ENCODE measurements at regions not wholly inside any gene's neighbourhood (a gene's known extent, or its start where the extent isn't known, plus 50 kb on each side); places are given as distances from the start of the nearest gene placed in this dataset.

DNA sequence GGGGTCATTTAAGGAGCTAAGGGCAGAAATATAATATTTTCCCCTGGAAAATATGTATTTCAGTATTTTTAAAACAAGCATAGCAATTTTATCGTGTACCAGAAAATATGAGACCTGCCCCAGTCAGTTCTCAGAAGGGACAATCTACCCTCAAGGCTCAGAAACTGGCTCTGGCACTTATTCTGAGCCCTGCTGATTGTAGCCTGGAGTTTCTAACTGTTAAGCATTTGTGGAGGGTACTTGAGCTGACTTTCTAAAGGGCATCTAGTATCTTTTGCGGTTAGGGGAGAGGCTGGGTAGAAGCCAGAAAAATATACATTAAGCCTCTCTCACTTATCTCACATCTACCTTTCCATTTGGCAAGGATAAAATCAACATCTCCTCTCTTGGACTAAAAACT lies 71.3 kb upstream of the FSHB start:
- no peak for DNase-seq

DNA sequence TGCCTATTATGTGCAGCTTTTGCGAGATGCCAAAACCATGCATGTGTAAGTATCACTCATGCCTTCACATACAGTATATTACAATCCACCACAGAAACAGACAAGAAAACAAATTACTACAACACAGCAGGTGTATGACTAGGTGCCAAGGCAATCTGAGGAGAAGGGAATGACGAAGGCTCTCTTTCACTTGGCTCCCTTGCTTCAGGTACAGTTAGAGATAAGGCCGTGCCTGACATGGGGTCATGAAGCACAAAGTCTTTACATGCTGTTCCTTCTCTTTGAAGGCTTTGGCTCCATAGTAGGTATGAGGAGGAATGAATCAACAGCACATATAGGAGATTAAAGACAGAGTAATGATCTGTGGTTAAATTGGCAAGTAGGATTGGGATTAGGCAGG lies 65.2 kb upstream of the FSHB start:
- no peak for DNase-seq

DNA sequence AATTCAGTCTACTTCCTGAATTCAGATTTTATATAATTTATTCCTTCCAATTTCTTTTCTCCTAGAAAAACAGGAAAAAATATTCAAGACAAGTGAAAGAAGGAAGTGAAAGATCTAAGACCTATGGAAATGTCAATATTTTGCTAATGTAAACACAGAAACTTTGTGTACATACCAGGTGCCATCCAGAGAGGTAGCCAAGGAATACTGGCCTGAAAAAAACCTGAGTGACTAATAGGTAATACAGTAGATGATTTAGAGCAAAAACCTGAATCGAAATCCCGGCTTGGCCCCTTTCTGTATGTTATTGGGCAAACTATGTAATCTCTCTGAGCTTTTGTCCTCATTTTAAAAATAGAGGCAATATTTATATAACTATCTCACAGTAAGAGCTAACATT lies 59.2 kb upstream of the FSHB start:
- DNase-seq, result no peak

- DNase-seq, result no peak
Observed at GRCh38 chr11:30172158-30172557, 58.7 kb upstream of the FSHB start.

GRCh38 chr11:30172883-30173311 lies 57.9 kb upstream of the FSHB start:
- DNase-seq, result no peak

GRCh38 chr11:30174265-30175020 lies 56.4 kb upstream of the FSHB start:
- no peak for DNase-seq

Measured in suppressor macrophage treated with lipopolysaccharide for 1 hour (primary cell).